ENCODE measurements at regions not wholly inside any gene's neighbourhood (a gene's known extent, or its start where the extent isn't known, plus 50 kb on each side); places are given as distances from the start of the nearest gene placed in this dataset.

- Mint-ChIP-seq H3K4me1 (peaks cover under 1% of the 10 kb centered on the region; the same call in 2 of the 3 replicates), H3K27me3 (ENCODE audit: insufficient read depth, low read depth, poor library complexity) (peaks cover 2% of the 10 kb centered on the region), H3K9me3 (no peaks in the 10 kb centered on the region), H3K36me3 (ENCODE audit: low read depth) (peaks cover 10% of the 10 kb centered on the region; the same call in 2 of the 3 replicates), H3K27ac (no peak overlapping the region), H3K4me3 (no peak overlapping the region)
- TF ChIP-seq ZNF114 (CRISPR knock-in tag; IDR thresholded peaks at IDR 0.05) (no peak), NANOG (IDR thresholded peaks at IDR 0.05; ENCODE audit: borderline replicate concordance) (no peak), EZH2 (IDR thresholded peaks at IDR 0.05; ENCODE audit: low read depth, unreplicated experiment) (no peak), JUNB (IDR thresholded peaks at IDR 0.05; ENCODE audit: unreplicated experiment) (no peak), CTCF (conservative IDR thresholded peaks at IDR 0.05; ENCODE audit: low read depth in 2 of 2) (no peak), EZH2phosphoT487 (IDR thresholded peaks at IDR 0.05; ENCODE audit: unreplicated experiment) (no peak), CREB1 (CRISPR knock-in tag; IDR thresholded peaks at IDR 0.05; ENCODE audit: low read depth) (no peak), ZNF462 (CRISPR knock-in tag; IDR thresholded peaks at IDR 0.05) (no peak), POLR2AphosphoS5 (IDR thresholded peaks at IDR 0.05; ENCODE audit: low read depth) (no peak), STAT1 (IDR thresholded peaks at IDR 0.05; ENCODE audit: unreplicated experiment) (no peak), ZNF331 (CRISPR knock-in tag; IDR thresholded peaks at IDR 0.05; ENCODE audit: low read depth) (no peak), REST (IDR thresholded peaks at IDR 0.05; ENCODE audit: unreplicated experiment) (no peak), ETS1 (IDR thresholded peaks at IDR 0.05) (no peak)
- Histone ChIP-seq H2AFZ (no peak overlapping the region), H3K4me1 (ENCODE audit: insufficient read depth) (no peaks in the 10 kb centered on the region), H3K36me3 (ENCODE audit: insufficient read depth) (no peaks in the 10 kb centered on the region), H3F3A (replicated peaks; ENCODE audit: low read depth) (no peaks in the 10 kb centered on the region), H3K27me3 (ENCODE audit: insufficient read depth) (no peaks in the 10 kb centered on the region), H3K4me2 (no peak overlapping the region), H3K27ac (ENCODE audit: low read depth) (no peak overlapping the region), H4K20me1 (replicated peaks; ENCODE audit: insufficient read depth) (no peaks in the 10 kb centered on the region), H3K4me3 (no peak overlapping the region), H3K9me2 (ENCODE audit: insufficient read depth) (no peaks in the 10 kb centered on the region), H3K79me2 (replicated peaks; ENCODE audit: insufficient read depth) (no peaks in the 10 kb centered on the region)
- DNase-seq (ENCODE audit: low spot score) = no peak
- no peak for ATAC-seq
These were observed 141.3 kb downstream of the SLITRK6 start for GRCh38 chr13:85657942-85658341.
